Activated naive CD8-positive, alpha-beta T cell treated with anti-CD3 and anti-CD28 coated beads, Interleukin-2, amount 10 ng/mL, durations not matched to agents 7 days and 5 days (primary cell): ENCODE measurements at regions not wholly inside any gene's neighbourhood (a gene's known extent, or its start where the extent isn't known, plus 50 kb on each side); places are given as distances from the start of the nearest gene placed in this dataset.

Source experiments
- ATAC-seq: fragments of 150-1000 bp; cut with Tn5 transposase; one replicate; pipeline ENCODE4 v1.10.0; 2021; ENCODE audit warnings: low read depth, moderate library complexity
- POLR2A ChIA-PET: fragments of 350-600 bp; sonication (Branson Sonifier 250); formaldehyde crosslinking; loops from one replicate; lab custom pipeline; 2021; ENCODE audit warnings: antibody characterized with exemption; lab: Charles Lee
- DNase-seq: peaks from one replicate; pipeline ENCODE4 v3.0.0; 2021
- H3K27ac Mint-ChIP-seq: one replicate; pipeline ENCODE4 v1.8.0; 2022; ENCODE audit warnings: mild to moderate bottlenecking, mixed read lengths
- H3K27me3 Mint-ChIP-seq: one replicate; pipeline ENCODE4 v1.8.0; 2022; ENCODE audit warnings: mild to moderate bottlenecking, moderate library complexity, mixed read lengths
- H3K36me3 Mint-ChIP-seq: one replicate; pipeline ENCODE4 v1.8.0; 2021; ENCODE audit warnings: mild to moderate bottlenecking, mixed read lengths
- H3K4me1 Mint-ChIP-seq: one replicate; pipeline ENCODE4 v1.8.0; 2021; ENCODE audit warnings: mixed read lengths
- H3K4me3 Mint-ChIP-seq: one replicate; pipeline ENCODE4 v1.8.0; 2022; ENCODE audit warnings: mild to moderate bottlenecking, moderate library complexity, mixed read lengths
- H3K9me3 Mint-ChIP-seq: one replicate; pipeline ENCODE4 v1.8.0; 2021; ENCODE audit warnings: mixed read lengths

GRCh38 chr9:105877721-105878120 lies 183.4 kb downstream of the TMEM38B start:
- Mint-ChIP-seq H3K27ac (no peak overlapping the region), H3K27me3 (peaks cover 19% of the 10 kb centered on the region), H3K4me3 (no peak overlapping the region), H3K9me3 (no peaks in the 10 kb centered on the region), H3K4me1 (peaks cover 12% of the 10 kb centered on the region), H3K36me3 (no peaks in the 10 kb centered on the region)
- ATAC-seq: no peak
- POLR2A ChIA-PET: no interaction called here
- DNase-seq: no peak

- no peak overlapping the region for H3K4me3 Mint-ChIP-seq
- peaks cover 23% of the 10 kb centered on the region for H3K27me3 Mint-ChIP-seq
- peaks cover 24% of the 10 kb centered on the region for H3K4me1 Mint-ChIP-seq
- no peak for DNase-seq
- no peaks in the 10 kb centered on the region for H3K36me3 Mint-ChIP-seq
- no peak overlapping the region for H3K27ac Mint-ChIP-seq
- ATAC-seq: no peak
- H3K9me3 Mint-ChIP-seq: no peaks in the 10 kb centered on the region
- POLR2A ChIA-PET: no interaction called here
Observed at GRCh38 chr9:105879181-105879580, 184.8 kb downstream of the TMEM38B start.

DNA sequence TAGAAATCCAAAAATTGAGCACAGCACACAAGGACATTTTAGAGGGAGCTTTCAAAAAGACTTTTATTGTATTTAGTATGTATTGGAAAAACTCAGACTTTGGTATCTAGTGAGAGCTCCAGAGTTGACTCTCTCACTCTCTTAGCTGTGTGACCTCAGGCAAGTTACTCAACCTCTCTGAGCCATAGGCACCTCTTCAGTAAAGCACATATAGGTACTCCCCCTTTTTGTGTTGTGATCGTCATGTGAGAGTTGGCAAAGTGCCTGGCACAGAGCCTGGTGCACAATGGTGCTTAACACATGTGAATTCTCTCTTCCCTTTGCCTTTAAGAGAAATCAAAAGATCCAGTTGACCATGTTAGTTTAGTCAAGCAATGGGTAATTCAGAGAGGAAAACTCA lies 186.2 kb downstream of the TMEM38B start:
- no peak overlapping the region for H3K27ac Mint-ChIP-seq
- H3K9me3 Mint-ChIP-seq: no peaks in the 10 kb centered on the region
- ATAC-seq (no peak), DNase-seq (no peak)
- peaks cover 29% of the 10 kb centered on the region for H3K4me1 Mint-ChIP-seq
- POLR2A ChIA-PET: no interaction called here
- peaks cover 22% of the 10 kb centered on the region for H3K27me3 Mint-ChIP-seq
- no peaks in the 10 kb centered on the region for H3K36me3 Mint-ChIP-seq
- H3K4me3 Mint-ChIP-seq: no peak overlapping the region

GRCh38 chr9:105881021-105881420 lies 186.7 kb downstream of the TMEM38B start:
- Mint-ChIP-seq H3K4me3 (no peak overlapping the region), H3K27ac (no peak overlapping the region), H3K36me3 (no peaks in the 10 kb centered on the region), H3K4me1 (peaks cover 30% of the 10 kb centered on the region), H3K9me3 (no peaks in the 10 kb centered on the region), H3K27me3 (peaks cover 25% of the 10 kb centered on the region)
- DNase-seq: no peak
- ATAC-seq: no peak
- POLR2A ChIA-PET: interaction anchor here (0.8 kb wide), 1 partner anchor 39 kb away, joined by 3 read pairs; no protein-coding TSS in a partner anchor

GRCh38 chr9:105881654-105882349 lies 187.5 kb downstream of the TMEM38B start:
- peak; percentile 55 for ATAC-seq
- peak; percentile 68 for DNase-seq
- peaks cover 28% of the 10 kb centered on the region for H3K4me1 Mint-ChIP-seq
- no peak overlapping the region for H3K27ac Mint-ChIP-seq
- no peaks in the 10 kb centered on the region for H3K9me3 Mint-ChIP-seq
- H3K4me3 Mint-ChIP-seq: no peak overlapping the region
- peaks cover 25% of the 10 kb centered on the region for H3K27me3 Mint-ChIP-seq
- POLR2A ChIA-PET: interaction anchor here (0.8 kb wide), 2 partner anchors 23 to 40 kb away, joined by 3 read pairs; no protein-coding TSS in a partner anchor
- no peaks in the 10 kb centered on the region for H3K36me3 Mint-ChIP-seq

- no peaks in the 10 kb centered on the region for H3K9me3 Mint-ChIP-seq
- DNase-seq (no peak), ATAC-seq (peak; percentile 73)
- peak overlapping the region; percentile 50 for H3K4me3 Mint-ChIP-seq
- H3K27ac Mint-ChIP-seq: peak overlapping the region; percentile 19
- no peaks in the 10 kb centered on the region for H3K36me3 Mint-ChIP-seq
- peaks cover 32% of the 10 kb centered on the region for H3K4me1 Mint-ChIP-seq
- H3K27me3 Mint-ChIP-seq: peaks cover 25% of the 10 kb centered on the region
- POLR2A ChIA-PET: interaction anchor here (0.7 kb wide), 1 partner anchor 26 kb away, joined by 4 read pairs; no protein-coding TSS in a partner anchor
Observed at GRCh38 chr9:105883847-105884246, 189.5 kb downstream of the TMEM38B start.

- peak overlapping the region; percentile 11 for H3K4me3 Mint-ChIP-seq
- no peak overlapping the region for H3K27ac Mint-ChIP-seq
- no peak for DNase-seq
- H3K27me3 Mint-ChIP-seq: peaks cover 23% of the 10 kb centered on the region
- H3K36me3 Mint-ChIP-seq: no peaks in the 10 kb centered on the region
- peaks cover 30% of the 10 kb centered on the region for H3K4me1 Mint-ChIP-seq
- no peak for ATAC-seq
- no peaks in the 10 kb centered on the region for H3K9me3 Mint-ChIP-seq
- POLR2A ChIA-PET: no interaction called here
Observed at GRCh38 chr9:105884416-105884815, 190.1 kb downstream of the TMEM38B start.

- DNase-seq (no peak), ATAC-seq (no peak)
- peaks cover 16% of the 10 kb centered on the region for H3K27me3 Mint-ChIP-seq
- no peak overlapping the region for H3K4me3 Mint-ChIP-seq
- no peak overlapping the region for H3K27ac Mint-ChIP-seq
- no peaks in the 10 kb centered on the region for H3K9me3 Mint-ChIP-seq
- peaks cover 29% of the 10 kb centered on the region for H3K4me1 Mint-ChIP-seq
- H3K36me3 Mint-ChIP-seq: no peaks in the 10 kb centered on the region
- POLR2A ChIA-PET: no interaction called here
Observed at GRCh38 chr9:105886136-105886535, 191.8 kb downstream of the TMEM38B start.

DNA sequence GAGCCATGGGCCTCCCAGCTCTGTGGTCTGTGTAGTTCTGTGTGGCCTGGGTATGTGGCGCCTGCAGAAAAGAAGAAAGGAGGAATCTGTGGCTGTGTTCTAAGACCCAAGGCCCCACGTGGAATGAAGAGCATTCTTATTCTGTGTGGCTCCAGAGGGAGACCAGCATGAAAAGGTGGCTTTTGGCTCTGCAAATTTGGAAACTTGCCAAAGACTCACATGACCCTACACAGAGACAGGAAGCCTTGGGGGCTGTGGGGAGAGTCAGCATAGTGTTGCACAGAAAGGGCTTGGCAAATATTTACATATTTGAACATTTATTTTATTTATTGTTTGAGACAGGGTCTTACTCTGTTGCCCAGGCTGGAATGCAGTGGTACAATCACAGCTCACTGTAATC lies 193.3 kb downstream of the TMEM38B start:
- ATAC-seq (peak; percentile 55), DNase-seq (no peak)
- H3K27ac Mint-ChIP-seq: no peak overlapping the region
- H3K36me3 Mint-ChIP-seq: no peaks in the 10 kb centered on the region
- H3K9me3 Mint-ChIP-seq: no peaks in the 10 kb centered on the region
- H3K4me1 Mint-ChIP-seq: peaks cover 26% of the 10 kb centered on the region
- POLR2A ChIA-PET: no interaction called here
- no peak overlapping the region for H3K4me3 Mint-ChIP-seq
- H3K27me3 Mint-ChIP-seq: peaks cover 10% of the 10 kb centered on the region

- peaks cover 9% of the 10 kb centered on the region for H3K4me1 Mint-ChIP-seq
- no peak for DNase-seq
- no peak for ATAC-seq
- no peak overlapping the region for H3K4me3 Mint-ChIP-seq
- H3K36me3 Mint-ChIP-seq: no peaks in the 10 kb centered on the region
- peaks cover 11% of the 10 kb centered on the region for H3K27me3 Mint-ChIP-seq
- no peaks in the 10 kb centered on the region for H3K9me3 Mint-ChIP-seq
- no peak overlapping the region for H3K27ac Mint-ChIP-seq
- POLR2A ChIA-PET: no interaction called here
Observed at GRCh38 chr9:105890046-105890822, 195.9 kb downstream of the TMEM38B start.

- no peak overlapping the region for H3K4me3 Mint-ChIP-seq
- no peaks in the 10 kb centered on the region for H3K36me3 Mint-ChIP-seq
- peaks cover 8% of the 10 kb centered on the region for H3K27me3 Mint-ChIP-seq
- no peak overlapping the region for H3K27ac Mint-ChIP-seq
- POLR2A ChIA-PET: interaction anchor here (0.7 kb wide), 1 partner anchor 340 kb away, joined by 3 read pairs; no protein-coding TSS in a partner anchor
- no peak for ATAC-seq
- H3K9me3 Mint-ChIP-seq: peaks cover 2% of the 10 kb centered on the region
- DNase-seq: no peak
- H3K4me1 Mint-ChIP-seq: no peaks in the 10 kb centered on the region
Observed at GRCh38 chr9:105900123-105900522, 205.8 kb downstream of the TMEM38B start.

- Mint-ChIP-seq H3K4me1 (no peaks in the 10 kb centered on the region), H3K27ac (no peak overlapping the region), H3K9me3 (peaks cover 2% of the 10 kb centered on the region), H3K36me3 (no peaks in the 10 kb centered on the region), H3K4me3 (no peak overlapping the region), H3K27me3 (peaks cover 8% of the 10 kb centered on the region)
- ATAC-seq (peak; percentile 33), DNase-seq (no peak)
- POLR2A ChIA-PET: no interaction called here
Observed at GRCh38 chr9:105901514-105902109, 207.3 kb downstream of the TMEM38B start.

GRCh38 chr9:105908069-105908468 lies 213.7 kb downstream of the TMEM38B start:
- no peaks in the 10 kb centered on the region for H3K4me1 Mint-ChIP-seq
- H3K9me3 Mint-ChIP-seq: peaks cover 2% of the 10 kb centered on the region
- no peak overlapping the region for H3K27ac Mint-ChIP-seq

More at GRCh38 chr9:105908069-105908468, 213.7 kb downstream of the TMEM38B start:
- peaks cover 2% of the 10 kb centered on the region for H3K27me3 Mint-ChIP-seq
- ATAC-seq (no peak), DNase-seq (no peak)
- H3K4me3 Mint-ChIP-seq: no peak overlapping the region
- POLR2A ChIA-PET: interaction anchor here (0.7 kb wide), 1 partner anchor 17 kb away, joined by 4 read pairs; no protein-coding TSS in a partner anchor
- no peaks in the 10 kb centered on the region for H3K36me3 Mint-ChIP-seq
